Peyer's patch (tissue), 4 donors: ENCODE measurements at regions not wholly inside any gene's neighbourhood (a gene's known extent, or its start where the extent isn't known, plus 50 kb on each side); places are given as distances from the start of the nearest gene placed in this dataset.

Experiments used
- POLR2A ChIP-seq, 2 donors: fragments of 450-650 bp; IDR thresholded peaks; one replicate each; pipeline ENCODE4 v1.5.1; 2017; ENCODE audit warnings: antibody characterized with exemption in 2 of 2, mild to moderate bottlenecking in 2 of 2, moderate library complexity in 2 of 2
- TF ChIP-seq, protein P1 (sequence below), 6 experiments: fragments of 450-650 bp in 4 of 6; fragments of 200-600 bp in 2 of 6; sonication (generic) in 1 of 6; IDR thresholded peaks; one replicate each; pipeline ENCODE4 v1.5.1; 2017 to 2019; ENCODE audit warnings: antibody characterized with exemption in 6 of 6, mild to moderate bottlenecking in 3 of 6, moderate library complexity in 1 of 6

DNA sequence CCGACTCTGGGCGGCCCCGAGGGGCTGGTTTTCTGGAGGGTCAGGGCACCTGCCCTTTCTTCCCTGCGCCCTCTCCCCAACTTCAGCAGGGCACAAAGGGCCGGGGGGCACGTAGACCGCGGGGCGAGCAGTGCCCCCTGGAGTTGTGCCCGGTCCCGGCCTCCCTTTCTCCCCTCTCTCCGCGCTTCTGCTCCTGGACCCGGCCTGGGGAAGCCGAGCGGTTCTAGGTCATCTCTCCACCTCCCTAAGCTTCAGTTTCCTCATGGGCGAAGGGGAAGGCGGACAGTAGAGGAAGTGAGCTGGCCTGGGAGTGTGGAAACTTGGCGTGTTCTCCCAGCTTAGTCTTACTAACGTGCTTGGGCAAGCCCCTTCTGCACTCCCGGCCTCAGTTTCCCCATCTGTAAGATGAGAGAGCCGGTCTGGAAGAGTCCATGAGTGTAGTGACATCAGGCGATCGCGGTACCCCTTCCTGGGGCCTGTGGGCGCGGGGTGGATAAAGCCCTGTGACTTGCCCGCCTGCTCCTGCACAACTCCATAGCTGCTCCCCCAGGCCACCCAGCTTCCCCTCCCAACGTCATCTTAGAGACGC is 158.6 kb upstream of the PARP11 start:
- TF ChIP-seq, protein P1, sequence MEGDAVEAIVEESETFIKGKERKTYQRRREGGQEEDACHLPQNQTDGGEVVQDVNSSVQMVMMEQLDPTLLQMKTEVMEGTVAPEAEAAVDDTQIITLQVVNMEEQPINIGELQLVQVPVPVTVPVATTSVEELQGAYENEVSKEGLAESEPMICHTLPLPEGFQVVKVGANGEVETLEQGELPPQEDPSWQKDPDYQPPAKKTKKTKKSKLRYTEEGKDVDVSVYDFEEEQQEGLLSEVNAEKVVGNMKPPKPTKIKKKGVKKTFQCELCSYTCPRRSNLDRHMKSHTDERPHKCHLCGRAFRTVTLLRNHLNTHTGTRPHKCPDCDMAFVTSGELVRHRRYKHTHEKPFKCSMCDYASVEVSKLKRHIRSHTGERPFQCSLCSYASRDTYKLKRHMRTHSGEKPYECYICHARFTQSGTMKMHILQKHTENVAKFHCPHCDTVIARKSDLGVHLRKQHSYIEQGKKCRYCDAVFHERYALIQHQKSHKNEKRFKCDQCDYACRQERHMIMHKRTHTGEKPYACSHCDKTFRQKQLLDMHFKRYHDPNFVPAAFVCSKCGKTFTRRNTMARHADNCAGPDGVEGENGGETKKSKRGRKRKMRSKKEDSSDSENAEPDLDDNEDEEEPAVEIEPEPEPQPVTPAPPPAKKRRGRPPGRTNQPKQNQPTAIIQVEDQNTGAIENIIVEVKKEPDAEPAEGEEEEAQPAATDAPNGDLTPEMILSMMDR (IDR thresholded peaks at IDR 0.05): no peak
- TF ChIP-seq POLR2A (IDR thresholded peaks at IDR 0.05): no peak
